ENCODE measurements at regions not wholly inside any gene's neighbourhood (a gene's known extent, or its start where the extent isn't known, plus 50 kb on each side); places are given as distances from the start of the nearest gene placed in this dataset.

- DNase-seq = no peak
Measured at GRCh38 chr6:156647140-156647784, 129.9 kb upstream of the ARID1B start.

GRCh38 chr6:156646496-156646895, 130.7 kb upstream of the ARID1B start:
- no peak for DNase-seq

DNA sequence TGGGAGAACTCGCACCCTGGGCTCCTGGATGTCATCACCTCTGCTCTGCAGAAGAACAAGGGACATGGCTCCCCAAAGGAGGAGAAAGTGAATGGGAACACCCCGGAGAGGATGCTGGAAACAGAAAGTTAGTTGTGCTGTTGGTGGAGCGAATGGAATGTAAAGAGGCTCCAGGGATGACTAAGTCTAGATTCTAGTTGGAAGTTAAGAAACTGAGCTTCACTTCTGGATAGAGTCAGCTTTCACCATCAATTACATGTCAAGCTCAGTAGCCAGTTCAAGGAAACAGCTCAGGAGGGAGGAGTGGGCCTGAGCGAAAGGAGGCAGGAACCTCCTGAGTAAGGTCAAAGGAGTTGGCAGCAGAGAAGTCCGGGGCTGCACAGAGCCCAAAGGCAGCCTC, 132.1 kb upstream of the ARID1B start:
- no peak for DNase-seq

GRCh38 chr6:156639009-156639721, 138.0 kb upstream of the ARID1B start:
- DNase-seq = no peak

DNA sequence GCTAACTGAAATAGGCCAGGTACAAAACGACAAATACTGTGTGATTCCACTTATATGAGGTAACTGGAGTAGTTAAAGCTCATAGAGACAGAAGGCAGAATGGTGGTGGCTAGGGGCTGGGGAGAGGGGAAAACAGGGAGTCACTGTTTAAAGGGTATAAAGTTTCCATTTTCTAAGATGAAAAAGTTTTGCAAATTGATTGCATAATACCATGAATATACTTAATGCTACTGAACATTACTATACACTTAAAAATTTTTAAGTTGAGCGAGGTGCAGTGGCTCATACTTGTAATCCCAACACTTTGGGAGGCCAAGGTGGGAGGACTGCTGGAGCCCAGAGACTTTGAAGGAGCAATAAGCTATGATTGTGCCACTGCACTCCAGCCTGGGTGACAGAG, 138.6 kb upstream of the ARID1B start:
- DNase-seq = no peak

- peak; percentile 8 for DNase-seq
Measured at GRCh38 chr6:156634951-156635371, 142.2 kb upstream of the ARID1B start.

- no peak for DNase-seq
Measured at GRCh38 chr6:156634048-156634447, 143.1 kb upstream of the ARID1B start.

- no peak for DNase-seq
Measured at GRCh38 chr6:156633291-156633690, 143.9 kb upstream of the ARID1B start.

DNA sequence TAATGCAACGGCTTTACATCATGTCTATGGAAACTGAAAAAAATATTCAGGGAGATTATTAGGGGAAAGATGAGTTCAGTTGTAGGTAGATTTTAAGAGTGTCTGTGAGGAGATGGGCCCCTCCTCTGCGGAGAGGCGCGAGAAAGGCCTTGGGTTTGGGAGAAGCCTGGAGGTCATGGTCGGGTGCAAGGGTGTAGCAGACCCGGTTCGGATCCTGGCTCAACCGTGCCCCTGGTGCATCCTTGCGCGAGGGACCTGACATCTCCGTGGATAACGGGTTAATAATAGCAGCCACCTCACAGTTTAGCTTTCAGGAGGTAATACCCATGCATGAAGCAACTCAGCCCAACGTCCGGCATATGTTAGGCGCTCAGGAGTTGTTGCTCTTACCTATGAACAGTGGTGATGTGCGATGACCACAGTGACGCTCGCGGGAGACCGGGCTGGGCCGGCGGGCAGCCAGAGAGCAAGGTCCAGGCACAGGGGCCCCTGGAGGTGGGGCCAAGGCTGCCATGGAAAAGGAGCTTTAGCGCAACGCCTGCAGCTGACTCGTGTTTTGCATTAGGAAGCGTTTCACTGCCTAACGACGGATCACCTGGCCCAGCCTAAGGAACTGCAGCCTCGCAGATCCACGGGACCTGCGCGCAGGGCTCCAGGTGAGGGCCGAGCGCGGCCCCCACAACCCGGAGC, 146.4 kb upstream of the ARID1B start:
- no peak for DNase-seq

- DNase-seq = no peak
Measured at GRCh38 chr6:156628805-156629204, 148.4 kb upstream of the ARID1B start.

DNA sequence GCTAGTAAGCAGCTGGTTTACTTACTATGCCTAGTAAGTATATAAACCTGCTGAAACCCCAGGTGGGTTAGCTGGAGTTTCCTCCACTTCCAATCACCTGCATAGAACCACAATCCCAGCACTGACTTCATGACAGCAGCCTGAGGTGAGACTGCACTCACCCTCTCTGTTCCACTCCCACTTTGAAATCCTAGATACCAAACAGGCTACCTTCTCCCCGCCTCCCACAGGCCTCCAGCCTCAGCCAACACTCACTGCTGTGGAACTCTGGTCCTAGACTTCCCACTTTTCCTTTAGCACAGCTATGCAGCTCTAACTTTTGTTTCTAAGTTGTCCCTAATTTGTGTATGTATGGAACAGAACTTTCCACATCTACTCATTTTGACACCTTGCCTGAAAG, 149.7 kb upstream of the ARID1B start:
- DNase-seq = no peak

GRCh38 chr6:156622185-156622584, 155.0 kb upstream of the ARID1B start:
- DNase-seq = no peak

DNA sequence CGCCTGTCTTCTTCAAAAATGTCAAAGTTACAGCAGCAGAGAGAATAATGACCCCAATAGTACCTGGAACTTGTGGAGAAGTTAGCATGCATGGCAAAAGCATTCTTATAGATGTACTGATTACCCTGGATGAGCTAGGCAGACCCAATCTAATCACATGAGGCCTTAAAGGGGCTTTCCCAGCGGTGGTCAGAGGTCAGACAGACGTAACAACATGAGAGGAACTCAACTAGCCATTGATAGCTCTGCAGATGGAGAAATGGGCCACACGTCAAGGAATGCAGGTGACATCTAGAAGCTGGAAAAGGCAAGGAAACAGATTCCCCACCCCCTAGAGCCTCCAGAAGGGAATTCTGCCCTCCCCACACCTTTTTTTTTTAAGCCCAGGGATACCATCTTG, 156.8 kb upstream of the ARID1B start:
- no peak for DNase-seq

DNA sequence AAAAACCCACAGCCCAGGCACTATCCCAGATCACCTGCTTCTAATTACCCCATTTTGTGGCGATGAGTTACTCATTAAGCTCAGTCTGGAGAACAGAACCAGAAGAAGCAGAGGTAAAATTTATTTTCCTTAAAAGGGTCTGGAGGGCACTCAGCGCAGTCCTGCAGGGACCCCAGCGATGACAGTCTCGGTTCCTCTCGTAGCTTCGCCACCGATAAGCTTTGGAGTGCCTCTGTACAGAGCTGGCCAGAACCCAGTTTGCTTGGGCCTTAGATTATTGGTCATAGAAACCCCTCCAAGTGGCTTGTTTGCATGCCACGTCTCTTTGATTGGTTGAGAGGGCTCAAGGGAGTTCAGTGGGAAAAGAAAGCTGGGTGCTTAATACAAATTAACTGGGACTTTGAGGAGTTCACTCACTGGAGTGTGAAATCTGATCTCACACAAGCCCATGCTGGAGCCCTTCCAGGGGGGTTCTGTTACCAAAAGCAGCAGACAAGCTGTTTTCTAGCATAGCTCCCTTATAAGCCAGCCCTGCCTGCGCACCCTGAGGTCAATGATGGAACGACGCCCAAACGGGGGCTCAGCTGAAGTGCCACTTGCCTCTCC, 158.5 kb upstream of the ARID1B start:
- no peak for DNase-seq

- DNase-seq = no peak
Measured at GRCh38 chr6:156617941-156618340, 159.2 kb upstream of the ARID1B start.

- no peak for DNase-seq
Measured at GRCh38 chr6:156617376-156617775, 159.8 kb upstream of the ARID1B start.

DNA sequence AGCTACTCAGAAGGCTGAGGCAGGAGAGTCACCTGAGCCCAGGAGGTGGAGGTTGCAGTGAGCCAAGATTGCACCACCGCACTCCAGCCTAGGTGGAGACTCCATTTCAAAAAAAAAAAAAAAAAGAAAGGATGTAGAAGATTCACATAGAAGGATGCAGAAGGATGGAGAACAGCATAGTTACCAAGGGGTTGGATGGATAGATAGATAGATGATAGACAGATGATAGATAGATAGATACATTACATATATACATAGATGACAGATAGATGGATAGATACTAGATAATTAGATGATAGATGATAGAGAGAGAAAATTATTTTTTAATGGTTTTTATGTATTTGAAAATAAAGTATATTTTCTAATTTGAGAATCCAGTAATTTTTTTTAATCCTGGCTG, 160.7 kb upstream of the ARID1B start:
- no peak for DNase-seq

GRCh38 chr6:156613996-156614395, 163.2 kb upstream of the ARID1B start:
- no peak for DNase-seq

- DNase-seq = no peak
Measured at GRCh38 chr6:156612361-156612760, 164.8 kb upstream of the ARID1B start.

GRCh38 chr6:156602066-156602385, 175.2 kb upstream of the ARID1B start:
- DNase-seq = no peak

GRCh38 chr6:156601152-156602065, 175.8 kb upstream of the ARID1B start:
- DNase-seq = no peak

DNA sequence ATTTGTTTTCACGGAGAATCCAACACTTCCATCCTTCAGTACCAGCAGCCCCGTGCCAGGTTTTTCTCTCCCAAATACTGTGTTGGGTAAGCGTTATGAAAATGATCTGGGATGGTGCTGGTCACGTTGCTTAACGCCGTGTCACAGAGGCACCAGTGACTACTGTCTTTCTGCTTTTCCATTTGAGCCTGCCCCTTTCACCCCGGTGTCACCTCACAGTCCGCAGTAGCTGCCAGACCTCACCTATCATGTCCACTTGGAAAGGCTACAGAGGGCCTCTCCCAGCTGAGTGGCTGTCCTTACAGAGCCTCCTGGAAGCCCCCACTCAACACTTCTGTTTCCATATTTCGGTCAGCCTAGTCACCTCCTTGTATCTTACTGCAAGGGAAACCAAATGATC, 176.5 kb upstream of the ARID1B start:
- no peak for DNase-seq

Data from activated naive CD4-positive, alpha-beta T cell treated with Interleukin-2 at 50 U/mL for 16 hours (primary cell).